ENCODE measurements at regions not wholly inside any gene's neighbourhood (a gene's known extent, or its start where the extent isn't known, plus 50 kb on each side); places are given as distances from the start of the nearest gene placed in this dataset.
"Not testable (repeated sequence)": the region's sequence is repeated elsewhere in the genome, so short reads cannot be mapped to it uniquely, and the experiment has no call there.

GRCh38 chr11:41713030-41713429 is 253.6 kb upstream of the LRRC4C start:
- H3K9me2 ChIP-seq (replicated peaks; ENCODE audit: control insufficient read depth, low read length), result no peaks in the 10 kb centered on the region
- no peaks in the 10 kb centered on the region for H4K20me1 ChIP-seq (ENCODE audit: control insufficient read depth, insufficient read depth, low read depth, low read length)
- no peaks in the 10 kb centered on the region for H3K79me2 ChIP-seq (ENCODE audit: control insufficient read depth, low read length)
- H3K4me1 ChIP-seq (ENCODE audit: control insufficient read depth, low read length), result no peaks in the 10 kb centered on the region
- H3K9me3 ChIP-seq (ENCODE audit: control insufficient read depth, insufficient read depth, low read length), result no peaks in the 10 kb centered on the region
- H3K4me3 ChIP-seq (ENCODE audit: low read length), result no peak overlapping the region
- TF ChIP-seq CTCF (IDR thresholded peaks at IDR 0.05; ENCODE audit: low read depth, low read length, poor library complexity, severe bottlenecking), result no peak
- no peak for TF ChIP-seq EZH2phosphoT487 (IDR thresholded peaks at IDR 0.05; ENCODE audit: borderline replicate concordance, low read length)
- no peaks in the 10 kb centered on the region for H3K36me3 ChIP-seq (ENCODE audit: control insufficient read depth, low read length)
- no peak overlapping the region for H3K27ac ChIP-seq (ENCODE audit: low read depth, low read length)
- no peak overlapping the region for H3K4me2 ChIP-seq (ENCODE audit: low read length)
- H3K27me3 ChIP-seq (ENCODE audit: control insufficient read depth, low read length), result no peaks in the 10 kb centered on the region
- H3F3A ChIP-seq (ENCODE audit: control insufficient read depth, insufficient read depth), result no peaks in the 10 kb centered on the region

- Histone ChIP-seq H3K79me2 (ENCODE audit: control insufficient read depth, low read length) (no peaks in the 10 kb centered on the region), H3K9me3 (ENCODE audit: control insufficient read depth, insufficient read depth, low read length) (no peaks in the 10 kb centered on the region), H4K20me1 (ENCODE audit: control insufficient read depth, insufficient read depth, low read depth, low read length) (no peaks in the 10 kb centered on the region), H3K4me3 (ENCODE audit: low read length) (no peak overlapping the region), H3K9me2 (replicated peaks; ENCODE audit: control insufficient read depth, low read length) (no peaks in the 10 kb centered on the region), H3K4me2 (ENCODE audit: low read length) (no peak overlapping the region), H3K27me3 (ENCODE audit: control insufficient read depth, low read length) (no peaks in the 10 kb centered on the region), H3K36me3 (ENCODE audit: control insufficient read depth, low read length) (no peaks in the 10 kb centered on the region), H3K4me1 (ENCODE audit: control insufficient read depth, low read length) (no peaks in the 10 kb centered on the region), H3F3A (ENCODE audit: control insufficient read depth, insufficient read depth) (no peaks in the 10 kb centered on the region), H3K27ac (ENCODE audit: low read depth, low read length) (no peak overlapping the region)
- no peak for TF ChIP-seq CTCF (IDR thresholded peaks at IDR 0.05; ENCODE audit: low read depth, low read length, poor library complexity, severe bottlenecking)
- TF ChIP-seq EZH2phosphoT487 (IDR thresholded peaks at IDR 0.05; ENCODE audit: borderline replicate concordance, low read length), result no peak
These were observed 254.6 kb upstream of the LRRC4C start for GRCh38 chr11:41714101-41714500.

- Histone ChIP-seq H3K4me3 (ENCODE audit: low read length) (no peak overlapping the region), H3K9me2 (replicated peaks; ENCODE audit: control insufficient read depth, low read length) (no peaks in the 10 kb centered on the region), H3K27ac (ENCODE audit: low read depth, low read length) (no peak overlapping the region), H3K27me3 (ENCODE audit: control insufficient read depth, low read length) (no peaks in the 10 kb centered on the region), H3K9me3 (ENCODE audit: control insufficient read depth, insufficient read depth, low read length) (no peaks in the 10 kb centered on the region), H3K36me3 (ENCODE audit: control insufficient read depth, low read length) (no peaks in the 10 kb centered on the region), H3K79me2 (ENCODE audit: control insufficient read depth, low read length) (no peaks in the 10 kb centered on the region), H3K4me2 (ENCODE audit: low read length) (no peak overlapping the region), H3K4me1 (ENCODE audit: control insufficient read depth, low read length) (no peaks in the 10 kb centered on the region), H3F3A (ENCODE audit: control insufficient read depth, insufficient read depth) (no peaks in the 10 kb centered on the region), H4K20me1 (ENCODE audit: control insufficient read depth, insufficient read depth, low read depth, low read length) (no peaks in the 10 kb centered on the region)
- TF ChIP-seq EZH2phosphoT487 (IDR thresholded peaks at IDR 0.05; ENCODE audit: borderline replicate concordance, low read length) (no peak), CTCF (IDR thresholded peaks at IDR 0.05; ENCODE audit: low read depth, low read length, poor library complexity, severe bottlenecking) (no peak)
These were observed 257.4 kb upstream of the LRRC4C start for GRCh38 chr11:41716862-41717261.

GRCh38 chr11:41720761-41721160 is 261.3 kb upstream of the LRRC4C start:
- no peaks in the 10 kb centered on the region for H3K36me3 ChIP-seq (ENCODE audit: control insufficient read depth, low read length)
- H3K9me2 ChIP-seq (replicated peaks; ENCODE audit: control insufficient read depth, low read length), result no peaks in the 10 kb centered on the region
- no peaks in the 10 kb centered on the region for H3K4me1 ChIP-seq (ENCODE audit: control insufficient read depth, low read length)
- no peak overlapping the region for H3K4me3 ChIP-seq (ENCODE audit: low read length)
- TF ChIP-seq CTCF (IDR thresholded peaks at IDR 0.05; ENCODE audit: low read depth, low read length, poor library complexity, severe bottlenecking) (no peak), EZH2phosphoT487 (IDR thresholded peaks at IDR 0.05; ENCODE audit: borderline replicate concordance, low read length) (no peak)
- H3K79me2 ChIP-seq (ENCODE audit: control insufficient read depth, low read length), result no peaks in the 10 kb centered on the region
- H3K9me3 ChIP-seq (ENCODE audit: control insufficient read depth, insufficient read depth, low read length), result no peaks in the 10 kb centered on the region
- H3K4me2 ChIP-seq (ENCODE audit: low read length), result no peak overlapping the region
- H3K27me3 ChIP-seq (ENCODE audit: control insufficient read depth, low read length), result no peaks in the 10 kb centered on the region
- H4K20me1 ChIP-seq (ENCODE audit: control insufficient read depth, insufficient read depth, low read depth, low read length), result no peaks in the 10 kb centered on the region
- no peak overlapping the region for H3K27ac ChIP-seq (ENCODE audit: low read depth, low read length)
- H3F3A ChIP-seq (ENCODE audit: control insufficient read depth, insufficient read depth), result no peaks in the 10 kb centered on the region

- H3K36me3 ChIP-seq (ENCODE audit: control insufficient read depth, low read length); H3K4me3 ChIP-seq (ENCODE audit: low read length); H3K79me2 ChIP-seq (ENCODE audit: control insufficient read depth, low read length): not testable (repeated sequence)
These were observed 268.7 kb upstream of the LRRC4C start for GRCh38 chr11:41728161-41728560.

More at GRCh38 chr11:41728161-41728560, 268.7 kb upstream of the LRRC4C start:
- not testable (repeated sequence) for H3K4me2 ChIP-seq (ENCODE audit: low read length); H3F3A ChIP-seq (ENCODE audit: control insufficient read depth, insufficient read depth); H3K4me1 ChIP-seq (ENCODE audit: control insufficient read depth, low read length); H3K9me2 ChIP-seq (replicated peaks; ENCODE audit: control insufficient read depth, low read length); H3K9me3 ChIP-seq (ENCODE audit: control insufficient read depth, insufficient read depth, low read length); H3K27ac ChIP-seq (ENCODE audit: low read depth, low read length); H4K20me1 ChIP-seq (ENCODE audit: control insufficient read depth, insufficient read depth, low read depth, low read length); H3K27me3 ChIP-seq (ENCODE audit: control insufficient read depth, low read length)

Data from DOHH2 (cell line).